Loucy (cell line): ENCODE measurements at regions not wholly inside any gene's neighbourhood (a gene's known extent, or its start where the extent isn't known, plus 50 kb on each side); places are given as distances from the start of the nearest gene placed in this dataset.

Experiments
- H2AFZ ChIP-seq: fragments of 200-600 bp; sonication (generic); 2 replicates; pipeline ENCODE4 v1.6.0; 2016; ENCODE audit warnings: antibody characterized with exemption, mild to moderate bottlenecking, low read length, moderate library complexity
- H3F3A ChIP-seq: fragments of 200-600 bp; 2 replicates; pipeline ENCODE4 v1.6.0; 2016; ENCODE audit warnings: antibody characterized with exemption, low read depth, mild to moderate bottlenecking
- H3K27me3 ChIP-seq: fragments of 200-600 bp; sonication (generic); 2 replicates; pipeline ENCODE4 v1.6.1; 2014; ENCODE audit warnings: low read length, mild to moderate bottlenecking; ENCODE audit not compliant: insufficient read depth, poor library complexity, severe bottlenecking
- H3K36me3 ChIP-seq: fragments of 200-600 bp; sonication (generic); 2 replicates; pipeline ENCODE4 v1.6.1; 2016; ENCODE audit warnings: low read length; ENCODE audit not compliant: insufficient read depth
- H3K4me1 ChIP-seq: fragments of 200-600 bp; sonication (generic); 2 replicates; pipeline ENCODE4 v1.5.1; 2014; ENCODE audit warnings: low read length, mild to moderate bottlenecking; ENCODE audit not compliant: insufficient read depth, poor library complexity, severe bottlenecking
- H3K4me2 ChIP-seq: fragments of 200-600 bp; sonication (generic); 2 replicates; pipeline ENCODE4 v1.6.0; 2014; ENCODE audit warnings: antibody characterized with exemption, low read length, low read depth, mild to moderate bottlenecking; ENCODE audit not compliant: poor library complexity, severe bottlenecking
- H3K4me3 ChIP-seq: fragments of 200-600 bp; sonication (generic); 2 replicates; pipeline ENCODE4 v1.5.1; 2014; ENCODE audit warnings: low read length, mild to moderate bottlenecking, mixed read lengths; ENCODE audit not compliant: poor library complexity, severe bottlenecking
- H3K79me2 ChIP-seq: fragments of 200-600 bp; sonication (generic); 2 replicates; pipeline ENCODE4 v1.6.1; 2014; ENCODE audit warnings: low read length; ENCODE audit not compliant: insufficient read depth
- H3K9ac ChIP-seq: fragments of 200-600 bp; sonication (generic); 2 replicates; pipeline ENCODE4 v1.6.0; 2014; ENCODE audit warnings: mild to moderate bottlenecking, low read depth, low read length, moderate library complexity; ENCODE audit not compliant: poor library complexity, severe bottlenecking
- H3K9me2 ChIP-seq: fragments of 200-600 bp; sonication (generic); replicated peaks from 2 replicates; pipeline ENCODE4 v1.6.1; 2016; ENCODE audit warnings: low read depth, low read length, mixed read lengths
- H3K9me3 ChIP-seq: fragments of 200-600 bp; sonication (generic); 2 replicates; pipeline ENCODE4 v1.6.1; 2014; ENCODE audit warnings: mild to moderate bottlenecking, antibody characterized with exemption, low read length, low read depth; ENCODE audit not compliant: insufficient read depth
- H4K20me1 ChIP-seq: fragments of 200-600 bp; sonication (generic); 2 replicates; pipeline ENCODE4 v1.6.0; 2014; ENCODE audit warnings: antibody characterized with exemption, low read length, mild to moderate bottlenecking; ENCODE audit not compliant: insufficient read depth, poor library complexity, severe bottlenecking
- CTCF ChIP-seq: fragments of 200-600 bp; sonication (generic); conservative IDR thresholded peaks from 2 replicates; pipeline ENCODE4 v1.5.1; 2014; ENCODE audit warnings: mild to moderate bottlenecking, antibody characterized with exemption, low read length
- EZH2phosphoT487 ChIP-seq: fragments of 200-600 bp; IDR thresholded peaks from 2 replicates; pipeline ENCODE4 v1.6.1; 2018; ENCODE audit warnings: antibody characterized with exemption, mild to moderate bottlenecking, moderate library complexity, borderline replicate concordance

- no peak for TF ChIP-seq EZH2phosphoT487
- no peak for TF ChIP-seq CTCF
- Histone ChIP-seq H3F3A (no peaks in the 10 kb centered on the region), H2AFZ (no peak overlapping the region), H4K20me1 (no peaks in the 10 kb centered on the region), H3K4me1 (no peaks in the 10 kb centered on the region), H3K9me2 (no peaks in the 10 kb centered on the region), H3K4me2 (no peak overlapping the region), H3K9ac (no peak overlapping the region), H3K36me3 (no peaks in the 10 kb centered on the region), H3K79me2 (no peaks in the 10 kb centered on the region), H3K27me3 (no peaks in the 10 kb centered on the region), H3K4me3 (no peak overlapping the region), H3K9me3 (no peaks in the 10 kb centered on the region)
Observed at GRCh38 chr7:156585025-156585648, 55.4 kb upstream of the RNF32 start.

- Histone ChIP-seq H3K27me3 (no peaks in the 10 kb centered on the region), H3K4me1 (no peaks in the 10 kb centered on the region), H4K20me1 (no peaks in the 10 kb centered on the region), H3K36me3 (no peaks in the 10 kb centered on the region), H3K4me2 (no peak overlapping the region), H3F3A (no peaks in the 10 kb centered on the region), H2AFZ (no peak overlapping the region), H3K9me3 (no peaks in the 10 kb centered on the region), H3K9me2 (no peaks in the 10 kb centered on the region), H3K4me3 (no peak overlapping the region), H3K79me2 (no peaks in the 10 kb centered on the region), H3K9ac (no peak overlapping the region)
- TF ChIP-seq CTCF: no peak
- no peak for TF ChIP-seq EZH2phosphoT487
Observed at GRCh38 chr7:156582591-156583123, 57.9 kb upstream of the RNF32 start.

- H4K20me1 ChIP-seq: no peaks in the 10 kb centered on the region
- H3K4me3 ChIP-seq: no peak overlapping the region
- no peak overlapping the region for H3K4me2 ChIP-seq
- H3K4me1 ChIP-seq: no peaks in the 10 kb centered on the region
- no peaks in the 10 kb centered on the region for H3K9me2 ChIP-seq
- H3K36me3 ChIP-seq: no peaks in the 10 kb centered on the region
- TF ChIP-seq CTCF (no peak), EZH2phosphoT487 (no peak)
- no peaks in the 10 kb centered on the region for H3K9me3 ChIP-seq
- no peaks in the 10 kb centered on the region for H3K79me2 ChIP-seq
- no peak overlapping the region for H3K9ac ChIP-seq
- no peak overlapping the region for H2AFZ ChIP-seq
- H3F3A ChIP-seq: no peaks in the 10 kb centered on the region
- no peaks in the 10 kb centered on the region for H3K27me3 ChIP-seq
Observed at GRCh38 chr7:156580036-156580435, 60.5 kb upstream of the RNF32 start.
